ENCODE measurements at regions not wholly inside any gene's neighbourhood (a gene's known extent, or its start where the extent isn't known, plus 50 kb on each side); places are given as distances from the start of the nearest gene placed in this dataset.

GRCh38 chr1:88022516-88022915 is 661.6 kb upstream of the PKN2 start:
- TF ChIP-seq, protein P1, sequence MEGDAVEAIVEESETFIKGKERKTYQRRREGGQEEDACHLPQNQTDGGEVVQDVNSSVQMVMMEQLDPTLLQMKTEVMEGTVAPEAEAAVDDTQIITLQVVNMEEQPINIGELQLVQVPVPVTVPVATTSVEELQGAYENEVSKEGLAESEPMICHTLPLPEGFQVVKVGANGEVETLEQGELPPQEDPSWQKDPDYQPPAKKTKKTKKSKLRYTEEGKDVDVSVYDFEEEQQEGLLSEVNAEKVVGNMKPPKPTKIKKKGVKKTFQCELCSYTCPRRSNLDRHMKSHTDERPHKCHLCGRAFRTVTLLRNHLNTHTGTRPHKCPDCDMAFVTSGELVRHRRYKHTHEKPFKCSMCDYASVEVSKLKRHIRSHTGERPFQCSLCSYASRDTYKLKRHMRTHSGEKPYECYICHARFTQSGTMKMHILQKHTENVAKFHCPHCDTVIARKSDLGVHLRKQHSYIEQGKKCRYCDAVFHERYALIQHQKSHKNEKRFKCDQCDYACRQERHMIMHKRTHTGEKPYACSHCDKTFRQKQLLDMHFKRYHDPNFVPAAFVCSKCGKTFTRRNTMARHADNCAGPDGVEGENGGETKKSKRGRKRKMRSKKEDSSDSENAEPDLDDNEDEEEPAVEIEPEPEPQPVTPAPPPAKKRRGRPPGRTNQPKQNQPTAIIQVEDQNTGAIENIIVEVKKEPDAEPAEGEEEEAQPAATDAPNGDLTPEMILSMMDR (IDR thresholded peaks at IDR 0.05) = no peak
- TF ChIP-seq ZFX (IDR thresholded peaks at IDR 0.05; ENCODE audit: borderline replicate concordance) = no peak

DNA sequence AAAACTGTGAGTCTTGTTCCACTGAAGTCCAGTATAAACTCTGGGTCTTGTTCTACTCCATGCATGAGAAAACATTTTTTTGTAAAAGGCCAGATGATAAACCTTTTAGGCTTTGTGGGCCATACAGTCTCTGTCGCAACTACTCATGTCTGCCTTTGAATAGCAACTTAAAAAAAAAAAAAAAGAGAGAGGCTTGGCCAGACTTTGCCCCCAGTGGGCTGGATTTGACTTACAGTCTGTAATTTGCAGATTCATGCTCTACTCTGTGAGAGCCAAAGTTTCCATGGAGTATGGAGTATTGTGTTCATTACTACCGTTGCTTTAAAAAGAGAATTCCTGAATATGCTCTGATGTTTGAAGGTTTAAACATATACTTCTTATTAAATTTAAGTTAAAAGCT is 654.9 kb upstream of the PKN2 start:
- TF ChIP-seq, protein P1 (IDR thresholded peaks at IDR 0.05) = no peak
- no peak for TF ChIP-seq ZFX (IDR thresholded peaks at IDR 0.05; ENCODE audit: borderline replicate concordance)
- H3K27ac ChIP-seq = no peak overlapping the region

More at GRCh38 chr1:88022516-88022915, 661.6 kb upstream of the PKN2 start:
- H3K27ac ChIP-seq = no peak overlapping the region

DNA sequence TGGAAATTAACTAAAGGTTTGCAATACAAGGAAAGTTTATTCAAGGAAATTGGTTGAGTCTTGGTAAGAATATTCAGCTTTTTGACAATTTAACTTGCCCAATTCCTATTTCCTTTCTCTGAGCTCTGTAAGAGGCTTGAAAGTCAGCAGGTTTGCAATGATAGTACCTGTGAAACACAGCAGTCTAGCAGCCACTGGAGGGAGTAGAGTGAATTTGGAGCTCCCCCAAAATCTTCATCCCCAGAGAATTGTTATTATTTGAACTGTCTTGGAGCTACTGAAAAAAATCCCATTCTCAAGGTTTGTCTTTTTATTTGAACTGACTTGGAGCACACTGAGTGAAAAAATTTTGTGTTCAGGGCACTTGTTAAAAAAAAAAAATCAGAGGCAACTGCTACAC is 654.2 kb upstream of the PKN2 start:
- no peak overlapping the region for H3K27ac ChIP-seq
- TF ChIP-seq, protein P1 (IDR thresholded peaks at IDR 0.05) = no peak
- TF ChIP-seq ZFX (IDR thresholded peaks at IDR 0.05; ENCODE audit: borderline replicate concordance) = no peak

DNA sequence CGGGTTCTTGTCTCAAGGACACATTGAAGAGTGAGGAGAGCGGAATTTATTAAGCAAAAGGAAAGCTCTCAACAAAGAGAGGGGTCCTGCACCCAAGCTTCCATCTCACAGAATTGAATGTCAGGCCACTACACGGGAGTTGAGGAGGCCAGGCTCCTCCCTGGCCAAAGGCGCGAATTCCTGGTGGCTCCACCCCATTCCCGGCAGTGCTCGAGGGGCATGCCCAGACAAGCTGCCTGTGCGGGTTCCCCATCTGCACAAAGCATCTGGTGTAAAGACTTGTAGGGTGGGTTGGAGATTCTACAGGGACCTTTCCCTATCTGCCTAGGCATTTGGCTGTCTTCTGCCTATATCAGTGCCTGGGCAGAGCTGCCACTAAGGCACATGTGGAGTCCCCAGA is 648.5 kb upstream of the PKN2 start:
- no peak overlapping the region for H3K27ac ChIP-seq
- TF ChIP-seq, protein P1 (IDR thresholded peaks at IDR 0.05) = no peak
- TF ChIP-seq ZFX (IDR thresholded peaks at IDR 0.05; ENCODE audit: borderline replicate concordance) = no peak

DNA sequence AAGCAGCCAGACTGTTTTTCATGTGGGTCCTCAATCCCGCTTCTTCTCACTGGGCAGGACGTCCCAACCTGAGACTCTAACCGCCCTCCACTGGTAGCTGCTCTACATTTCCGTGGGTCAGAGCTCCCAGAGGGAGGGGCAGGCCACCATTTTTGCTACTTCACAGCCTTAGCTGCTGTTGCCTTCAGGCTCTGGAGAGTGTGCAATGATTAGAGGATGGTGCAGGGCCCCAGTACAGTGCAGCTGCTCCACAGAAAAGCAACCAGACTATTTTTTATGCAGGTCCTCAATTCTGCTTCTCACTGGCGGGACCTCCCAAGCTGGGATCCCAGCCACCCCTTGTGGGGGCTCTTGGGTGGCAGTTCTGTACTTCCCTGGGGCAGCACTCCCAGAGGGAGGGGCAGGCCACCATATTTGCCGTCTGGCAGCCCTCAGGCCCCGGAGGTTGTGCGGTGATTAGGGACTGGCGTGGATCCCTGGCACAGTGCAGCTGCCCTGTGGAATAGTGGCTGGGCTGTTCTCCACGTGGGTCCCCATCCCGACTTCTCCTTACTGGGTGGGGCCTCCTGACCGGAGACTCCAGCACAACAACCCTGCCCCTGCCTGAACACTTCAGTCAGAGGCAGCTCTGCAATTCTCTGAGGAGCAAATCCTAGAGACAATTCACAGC is 647.6 kb upstream of the PKN2 start:
- TF ChIP-seq, protein P1 (IDR thresholded peaks at IDR 0.05) = no peak
- no peak for TF ChIP-seq ZFX (IDR thresholded peaks at IDR 0.05; ENCODE audit: borderline replicate concordance)
- H3K27ac ChIP-seq = no peak overlapping the region

GRCh38 chr1:88039240-88039639 is 644.8 kb upstream of the PKN2 start:
- no peak for TF ChIP-seq ZFX (IDR thresholded peaks at IDR 0.05; ENCODE audit: borderline replicate concordance)
- TF ChIP-seq, protein P1 (IDR thresholded peaks at IDR 0.05) = no peak
- H3K27ac ChIP-seq = no peak overlapping the region

GRCh38 chr1:88043834-88044233 is 640.2 kb upstream of the PKN2 start:
- TF ChIP-seq, protein P1 (IDR thresholded peaks at IDR 0.05) = no peak
- TF ChIP-seq ZFX (IDR thresholded peaks at IDR 0.05; ENCODE audit: borderline replicate concordance) = no peak
- no peak overlapping the region for H3K27ac ChIP-seq
